Omental fat pad (tissue), 3 donors: ENCODE measurements at regions not wholly inside any gene's neighbourhood (a gene's known extent, or its start where the extent isn't known, plus 50 kb on each side); places are given as distances from the start of the nearest gene placed in this dataset.

ENCODE experiments used
- ATAC-seq: fragments of 150-250 bp; one replicate; pipeline ENCODE4 v1.9.1; 2016; ENCODE audit warnings: mild to moderate bottlenecking, moderate library complexity; ENCODE audit not compliant: low FRiP score
- DNase-seq: peaks from one replicate; pipeline ENCODE4 v3.0.0-alpha.2; 2019; ENCODE audit warnings: low spot score
- CTCF ChIP-seq, 3 donors: fragments of 450-650 bp; IDR thresholded peaks; one replicate each; pipeline ENCODE4 v1.5.1; 2016 to 2017; ENCODE audit warnings: antibody characterized with exemption in 3 of 3, mild to moderate bottlenecking in 3 of 3, moderate library complexity in 2 of 3

- no peak for TF ChIP-seq CTCF (IDR thresholded peaks at IDR 0.05)
- ATAC-seq: peak; percentile 62
- DNase-seq: no peak
Observed at GRCh38 chr1:183735069-183735860, 69.7 kb upstream of the RGL1 start.

- DNase-seq (no peak), ATAC-seq (peak; percentile 72)
- TF ChIP-seq CTCF (IDR thresholded peaks at IDR 0.05): no peak
Observed at GRCh38 chr1:183734543-183735036, 70.3 kb upstream of the RGL1 start.

- no peak for DNase-seq
- ATAC-seq: no peak
- no peak for TF ChIP-seq CTCF (IDR thresholded peaks at IDR 0.05)
Observed at GRCh38 chr1:183733715-183734114, 71.2 kb upstream of the RGL1 start.

- no peak for TF ChIP-seq CTCF (IDR thresholded peaks at IDR 0.05)
Observed at GRCh38 chr1:183732236-183732880, 72.6 kb upstream of the RGL1 start.

GRCh38 chr1:183730886-183731573, 73.9 kb upstream of the RGL1 start:
- TF ChIP-seq CTCF (IDR thresholded peaks at IDR 0.05): no peak
- ATAC-seq: no peak
- no peak for DNase-seq

More at GRCh38 chr1:183732236-183732880, 72.6 kb upstream of the RGL1 start:
- no peak for ATAC-seq
- no peak for DNase-seq

GRCh38 chr1:183730107-183730724, 74.7 kb upstream of the RGL1 start:
- ATAC-seq: no peak
- no peak for TF ChIP-seq CTCF (IDR thresholded peaks at IDR 0.05)
- DNase-seq: no peak
